GM19035 (cell line): ENCODE measurements at regions not wholly inside any gene's neighbourhood (a gene's known extent, or its start where the extent isn't known, plus 50 kb on each side); places are given as distances from the start of the nearest gene placed in this dataset.

Source experiments
- ATAC-seq: cut with Tn5 transposase; IDR thresholded peaks from one replicate; pipeline ENCODE4 v1.9.1; 2021; ENCODE audit not compliant: unreplicated experiment

GRCh38 chr2:128640845-128641360, 322.2 kb upstream of the HS6ST1 start:
- no peak for ATAC-seq

DNA sequence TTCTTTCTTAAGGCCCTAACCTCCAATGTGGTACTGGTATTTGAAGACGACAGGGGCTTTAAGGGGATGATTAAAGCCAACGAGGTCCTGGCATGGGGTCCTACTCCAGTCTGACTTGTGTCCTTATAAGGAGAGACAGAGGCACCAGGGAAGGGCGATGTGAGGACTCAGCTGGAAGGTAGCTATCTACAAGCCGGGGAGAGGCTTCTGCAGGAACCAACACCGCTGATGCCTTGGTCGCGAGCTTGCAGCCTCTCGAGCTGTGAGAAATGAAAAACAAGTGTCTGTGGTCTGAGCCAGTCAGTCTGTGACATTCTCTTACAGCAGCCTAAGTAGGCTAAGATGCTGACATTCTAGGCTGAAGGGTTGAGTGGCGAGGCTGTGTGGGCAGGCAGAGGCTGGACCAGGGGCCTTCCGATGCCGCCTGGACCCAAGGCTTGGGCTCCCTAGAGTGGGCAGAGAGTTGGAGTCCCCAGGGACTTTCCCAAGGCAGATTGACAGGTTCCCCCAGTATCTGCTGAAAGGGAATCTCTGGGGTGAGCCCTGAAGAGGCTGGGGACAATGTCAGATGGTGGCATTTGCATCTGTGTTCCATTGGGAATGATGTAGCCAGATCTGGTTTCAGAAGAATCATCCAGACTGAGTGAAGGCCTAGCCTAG, 322.9 kb upstream of the HS6ST1 start:
- no peak for ATAC-seq

DNA sequence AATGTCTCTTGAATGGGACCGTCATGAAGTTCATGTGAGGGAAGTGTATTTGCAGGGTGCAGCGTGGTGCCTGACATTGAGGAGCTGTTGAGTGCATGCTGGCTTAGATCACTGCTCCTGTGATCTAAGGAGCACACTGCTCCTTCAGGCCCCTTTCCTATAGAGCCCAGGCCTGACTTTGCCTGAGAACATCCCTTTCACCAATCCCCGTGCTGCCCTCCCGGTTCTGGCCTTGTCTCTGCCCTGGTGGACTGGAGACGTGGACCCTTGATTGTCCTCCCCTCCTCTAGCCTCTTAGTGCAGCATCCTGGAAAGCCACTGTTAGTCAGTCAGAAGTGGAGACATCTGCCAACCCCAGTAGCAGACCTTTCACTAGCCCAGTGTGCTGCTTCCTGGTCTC, 323.6 kb upstream of the HS6ST1 start:
- ATAC-seq, result no peak

DNA sequence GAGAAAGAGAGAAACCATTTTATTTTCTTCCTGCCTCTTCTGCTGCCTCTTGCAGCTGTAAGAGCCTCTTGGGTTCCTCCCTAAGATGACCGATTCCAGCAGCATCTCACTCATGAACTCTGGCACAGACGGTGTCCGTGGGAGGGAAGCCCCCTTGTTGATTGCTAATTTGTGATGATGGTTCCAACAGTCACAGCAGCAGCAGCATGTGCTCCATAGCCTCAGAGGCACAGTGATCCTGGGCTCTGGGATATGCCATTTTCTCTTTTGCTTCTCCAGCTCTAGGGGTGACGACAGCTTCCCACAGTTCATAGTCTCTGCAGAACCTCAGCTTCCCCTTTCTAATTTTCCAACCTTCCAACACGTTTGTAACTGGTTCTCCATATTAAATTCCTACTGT, 324.2 kb upstream of the HS6ST1 start:
- no peak for ATAC-seq

DNA sequence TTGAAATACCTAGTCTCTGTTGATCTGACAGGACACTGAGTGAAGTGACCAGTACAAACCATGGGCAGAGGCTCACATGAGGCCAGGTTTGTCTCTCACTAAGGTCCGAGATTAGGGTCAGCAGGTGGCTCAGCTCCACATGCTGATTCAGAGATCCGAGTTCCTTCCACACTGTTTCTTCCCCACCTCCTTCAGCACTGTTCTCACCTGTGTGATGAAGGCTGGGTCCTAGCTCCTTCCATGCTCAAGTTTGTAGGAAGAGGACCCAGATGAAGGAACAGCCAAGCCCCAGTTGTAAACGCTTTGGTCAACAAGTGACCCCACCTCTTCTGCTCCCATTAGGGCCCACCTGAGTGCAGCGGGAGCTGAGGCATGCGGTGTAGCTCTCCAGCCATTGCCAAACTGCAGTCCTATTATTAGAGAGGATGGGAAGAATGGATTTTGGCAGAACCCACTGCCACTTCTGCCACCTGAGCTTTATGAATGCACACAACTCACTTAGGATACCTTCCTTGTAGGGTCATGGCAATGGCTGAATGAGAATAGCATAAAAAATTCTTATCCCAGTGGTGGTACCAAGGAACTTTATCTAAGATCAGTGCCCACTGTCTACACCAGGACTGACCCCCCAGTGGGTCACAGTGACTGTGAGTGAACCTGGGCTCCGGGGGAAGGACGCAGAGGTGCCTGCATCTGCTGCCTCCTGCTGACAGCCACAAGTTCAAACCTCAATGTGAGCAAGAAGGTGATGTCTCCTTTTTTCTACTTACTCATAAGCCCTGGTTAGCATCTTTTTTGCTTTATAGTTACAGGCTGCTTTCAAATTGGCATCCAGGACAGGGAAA, 324.8 kb upstream of the HS6ST1 start:
- no peak for ATAC-seq

DNA sequence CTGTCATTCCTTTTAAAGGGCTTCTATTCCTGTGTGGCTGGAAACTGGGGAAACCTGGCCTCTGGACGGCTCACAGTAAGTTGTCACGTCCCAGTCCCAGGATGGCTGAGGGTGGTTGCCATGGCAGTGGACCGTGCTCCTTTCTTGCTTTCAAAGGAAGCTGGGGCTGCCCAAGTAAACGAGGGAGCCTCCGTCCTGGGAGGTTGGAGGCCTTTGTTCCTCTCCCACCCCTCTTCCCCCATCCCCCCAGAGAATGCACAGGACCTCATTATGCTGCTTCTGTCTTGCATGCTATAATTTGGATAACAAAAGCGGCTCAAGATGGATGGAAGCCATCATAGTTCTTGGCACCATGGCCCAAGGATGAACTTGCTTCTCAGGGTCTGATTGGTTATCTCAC, 325.5 kb upstream of the HS6ST1 start:
- ATAC-seq, result no peak

DNA sequence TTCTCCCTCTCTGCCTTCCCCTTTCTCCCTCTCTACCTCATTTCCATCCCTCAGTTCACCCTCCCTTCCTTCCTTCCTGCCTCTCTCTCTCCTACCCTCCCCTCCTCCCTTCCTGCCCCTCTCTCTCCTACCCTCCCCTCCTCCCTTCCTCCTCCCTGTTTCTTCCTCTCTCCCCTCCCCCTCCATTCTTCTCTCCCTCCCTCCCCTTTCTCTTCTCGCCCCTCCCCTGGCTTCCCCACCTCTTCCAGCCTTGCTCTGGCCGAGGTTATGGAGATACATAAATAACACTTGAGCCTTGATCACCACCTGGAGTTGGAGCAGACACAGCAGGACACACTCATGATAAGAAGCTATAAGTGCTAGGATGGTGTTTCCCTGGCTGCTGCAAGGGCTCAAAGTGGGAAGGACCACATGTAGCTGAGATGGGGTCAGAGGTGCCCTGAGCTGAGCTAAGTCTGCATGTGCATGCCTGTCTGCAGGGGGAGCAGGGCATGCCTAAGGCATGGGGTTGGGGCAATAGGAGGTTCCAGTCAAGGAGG, 326.1 kb upstream of the HS6ST1 start:
- no peak for ATAC-seq

- no peak for ATAC-seq
These were observed 327.0 kb upstream of the HS6ST1 start for GRCh38 chr2:128645631-128646030.

DNA sequence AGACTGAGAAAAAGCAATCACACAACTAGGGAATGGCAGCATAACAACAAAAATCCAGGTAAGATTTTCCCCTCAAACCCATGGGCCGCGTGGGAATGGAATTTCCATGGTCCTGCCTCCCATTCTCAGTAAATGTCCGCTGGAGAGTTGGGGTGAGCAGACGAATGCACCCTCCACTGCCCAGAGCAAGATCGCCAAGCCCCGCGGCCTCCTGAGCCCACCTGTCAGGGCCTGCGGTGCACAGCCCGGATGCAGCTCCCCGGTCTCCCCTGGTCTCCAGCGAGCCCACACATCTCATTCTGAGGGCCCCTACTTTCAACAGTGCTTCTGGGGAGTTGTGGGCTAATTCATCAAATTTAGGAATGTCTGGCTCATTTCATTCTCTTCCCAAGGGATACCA, 327.4 kb upstream of the HS6ST1 start:
- no peak for ATAC-seq

DNA sequence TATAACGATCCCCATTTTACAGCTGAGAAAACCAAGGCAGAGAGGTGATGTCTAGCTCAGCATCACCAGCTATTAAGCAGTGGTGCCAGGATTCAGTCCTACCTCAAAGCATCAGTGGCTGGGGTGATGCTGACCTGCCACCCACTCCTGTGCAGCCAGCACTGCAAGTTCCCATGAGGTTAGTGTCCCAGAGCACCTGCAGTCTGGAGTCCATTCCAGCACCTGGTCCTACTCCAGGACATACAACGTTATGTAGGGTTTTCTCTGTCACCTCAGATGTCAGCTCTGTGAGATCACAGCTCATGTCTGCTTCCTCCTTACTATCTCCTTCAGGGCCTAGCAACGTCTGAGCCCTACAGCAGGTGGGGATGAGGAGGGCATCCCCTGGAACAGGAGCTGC, 328.0 kb upstream of the HS6ST1 start:
- ATAC-seq, result no peak

- no peak for ATAC-seq
These were observed 332.3 kb upstream of the HS6ST1 start for GRCh38 chr2:128651000-128651399.

DNA sequence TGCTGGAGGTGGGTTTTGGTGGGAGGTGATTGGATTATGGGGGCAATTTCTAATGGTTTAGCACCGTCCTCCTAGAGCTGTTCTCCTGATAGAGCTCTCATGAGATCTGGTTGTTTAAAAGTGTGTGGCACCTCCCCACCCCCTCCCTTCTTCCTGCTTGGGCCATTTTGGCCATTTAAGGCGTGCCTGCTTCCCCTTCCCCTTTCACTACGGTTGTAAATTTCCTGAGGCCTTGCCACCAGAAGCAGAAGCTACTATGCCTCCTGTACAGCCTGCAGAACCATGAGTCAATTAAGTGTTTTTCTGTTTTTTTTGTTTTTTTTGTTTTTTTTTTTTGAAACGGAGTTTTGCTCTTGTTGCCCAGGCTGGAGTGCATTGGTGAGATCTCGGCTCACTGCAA, 335.7 kb upstream of the HS6ST1 start:
- ATAC-seq, result no peak

GRCh38 chr2:128660836-128661235, 342.2 kb upstream of the HS6ST1 start:
- ATAC-seq, result no peak

- ATAC-seq, result no peak
These were observed 342.6 kb upstream of the HS6ST1 start for GRCh38 chr2:128661311-128661710.

GRCh38 chr2:128662051-128662471, 343.4 kb upstream of the HS6ST1 start:
- ATAC-seq, result no peak

- ATAC-seq, result no peak
These were observed 344.8 kb upstream of the HS6ST1 start for GRCh38 chr2:128663371-128664050.

DNA sequence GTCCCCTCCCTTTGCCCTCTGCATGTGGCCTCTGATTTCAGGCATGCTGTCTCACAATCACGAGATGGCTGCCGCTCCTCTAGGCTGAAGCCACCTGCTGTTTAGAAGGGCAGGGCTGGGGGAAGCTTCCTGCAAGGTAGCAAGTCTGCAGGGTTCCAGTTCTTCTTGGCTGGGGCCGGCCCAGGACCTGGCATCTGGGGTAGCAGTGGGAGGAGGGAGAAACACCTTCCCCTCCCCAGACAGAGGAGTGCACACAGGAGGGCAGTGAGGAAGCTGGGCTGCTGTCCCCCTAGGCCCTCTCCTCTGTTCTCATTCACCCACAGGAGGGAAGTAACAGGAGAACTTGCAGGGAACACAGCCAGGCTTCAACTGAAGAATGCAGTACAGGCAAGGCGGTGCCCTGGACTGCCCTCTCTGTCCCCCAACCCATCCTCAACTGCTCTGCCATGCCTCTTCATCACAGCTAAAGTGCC, 345.9 kb upstream of the HS6ST1 start:
- ATAC-seq, result no peak

- no peak for ATAC-seq
These were observed 346.4 kb upstream of the HS6ST1 start for GRCh38 chr2:128665113-128665512.

DNA sequence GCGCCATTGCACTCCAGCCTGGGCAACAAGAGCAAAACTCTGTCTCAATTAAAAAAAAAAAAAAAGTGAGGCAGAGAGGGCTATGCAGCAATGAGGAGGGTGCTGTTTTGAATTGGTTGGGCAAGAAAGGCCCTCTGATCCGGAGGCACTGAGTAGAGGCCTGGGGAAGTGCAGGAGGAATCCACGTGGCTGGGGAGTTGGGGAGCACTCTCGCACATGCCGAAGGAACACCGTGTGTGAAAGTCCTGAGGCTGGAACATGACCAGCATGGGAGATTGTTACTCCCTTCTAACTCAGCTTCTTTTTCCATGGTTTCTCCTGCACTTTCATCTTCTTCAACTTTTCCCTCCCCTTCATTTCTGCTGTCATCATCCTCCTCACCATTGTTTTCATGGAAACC, 347.9 kb upstream of the HS6ST1 start:
- ATAC-seq, result no peak

- ATAC-seq, result no peak
These were observed 348.7 kb upstream of the HS6ST1 start for GRCh38 chr2:128667391-128667790.

DNA sequence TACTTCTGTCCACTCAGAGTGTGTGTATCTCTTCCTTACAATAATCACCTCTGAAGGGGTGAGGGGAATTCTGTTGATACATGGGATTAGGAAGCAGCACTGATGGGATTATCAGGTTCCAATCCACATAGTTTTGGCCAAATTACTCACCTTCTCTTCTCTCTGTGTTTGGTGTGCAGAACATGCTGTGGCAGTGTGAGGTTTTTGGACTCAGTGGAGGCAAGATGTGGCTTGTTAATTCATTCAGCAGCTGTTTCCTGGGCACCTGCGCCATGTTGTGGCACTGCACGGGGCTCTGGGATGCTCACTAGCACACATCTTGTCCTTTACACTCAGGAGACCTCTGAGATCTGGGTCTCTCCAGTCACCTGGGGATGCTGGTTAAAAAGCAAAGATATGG, 350.3 kb upstream of the HS6ST1 start:
- no peak for ATAC-seq
